NCI-H128 (cell line): ENCODE measurements at regions not wholly inside any gene's neighbourhood (a gene's known extent, or its start where the extent isn't known, plus 50 kb on each side); places are given as distances from the start of the nearest gene placed in this dataset.

Experiments used
- DNase-seq: peaks from one replicate; lab custom pipeline; 2025; ENCODE audit not compliant: unreplicated experiment; lab: John Stamatoyannopoulos, UW

DNA sequence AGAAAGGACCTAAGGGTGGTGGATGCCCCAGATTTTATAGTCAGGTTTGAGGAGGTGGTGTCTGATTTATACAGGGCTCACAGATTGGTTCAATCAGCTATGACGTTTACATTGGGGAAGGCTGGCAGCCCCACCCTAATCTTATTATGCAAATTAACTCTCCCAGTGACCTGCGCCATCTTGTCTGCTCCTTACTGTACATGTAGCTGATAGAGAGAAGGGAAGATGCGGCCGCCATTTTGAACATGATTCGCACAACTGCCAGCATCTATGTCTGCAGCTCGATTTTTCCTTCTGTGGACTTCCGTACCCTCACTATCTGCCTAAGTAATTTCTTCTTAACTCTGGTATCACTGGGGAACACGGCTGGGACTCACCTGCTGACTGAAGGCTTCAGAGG is 619.0 kb upstream of the DPP6 start:
- no peak for DNase-seq

DNA sequence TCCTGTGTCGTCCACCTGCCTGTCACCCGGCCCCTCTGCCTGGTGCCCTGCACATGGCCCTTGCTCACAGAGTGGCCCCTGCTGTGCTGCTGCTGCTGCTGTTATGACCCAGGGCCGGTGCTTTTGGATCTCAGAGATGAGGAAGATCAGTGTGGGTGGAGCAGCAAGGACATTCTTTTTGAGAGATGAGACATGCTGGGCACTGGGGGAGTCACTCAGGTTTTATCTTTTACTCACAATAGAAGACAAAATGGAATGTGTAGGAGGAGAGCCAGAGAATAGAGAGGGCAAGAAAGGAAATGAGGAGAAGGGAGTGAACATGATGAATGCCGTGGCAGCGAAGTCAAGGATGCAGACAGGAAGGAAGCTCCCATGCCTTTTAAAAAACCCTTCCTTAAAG is 611.5 kb upstream of the DPP6 start:
- no peak for DNase-seq

DNA sequence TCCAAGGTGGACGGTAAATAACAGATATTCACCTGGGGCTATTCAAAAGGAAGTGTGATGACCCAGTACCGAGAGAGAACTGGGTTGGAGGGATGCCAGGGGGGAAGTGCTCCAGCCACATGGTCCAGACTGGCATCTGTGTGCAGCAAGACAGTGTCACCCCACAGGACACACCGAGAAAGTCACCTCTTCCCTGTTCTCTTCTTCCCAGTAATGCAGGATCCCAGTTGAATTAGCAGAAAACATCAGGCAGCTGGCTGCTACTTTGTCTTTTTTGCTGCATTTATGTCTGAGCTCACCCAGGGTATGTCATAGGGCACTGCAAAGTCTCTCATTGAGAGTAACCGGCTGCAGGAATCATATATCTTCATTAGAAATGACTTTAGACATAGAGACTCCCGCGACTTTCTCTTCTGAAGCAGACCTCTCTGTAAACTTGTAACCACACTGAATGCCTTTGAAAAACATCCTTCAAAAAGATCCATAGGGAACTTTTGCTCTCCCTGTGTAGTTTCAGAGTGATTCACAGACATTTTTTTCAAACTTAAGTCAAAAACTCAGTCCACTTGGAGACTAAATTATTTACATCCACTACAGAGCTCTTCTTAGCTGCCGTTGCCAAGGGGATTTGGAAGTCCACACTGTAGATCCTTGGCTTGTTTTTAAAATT is 609.0 kb upstream of the DPP6 start:
- DNase-seq: no peak

GRCh38 chr7:153444641-153445040 is 607.6 kb upstream of the DPP6 start:
- no peak for DNase-seq

GRCh38 chr7:153445641-153446040 is 606.6 kb upstream of the DPP6 start:
- no peak for DNase-seq

- DNase-seq: no peak
Observed at GRCh38 chr7:153446490-153446889, 605.7 kb upstream of the DPP6 start.

DNA sequence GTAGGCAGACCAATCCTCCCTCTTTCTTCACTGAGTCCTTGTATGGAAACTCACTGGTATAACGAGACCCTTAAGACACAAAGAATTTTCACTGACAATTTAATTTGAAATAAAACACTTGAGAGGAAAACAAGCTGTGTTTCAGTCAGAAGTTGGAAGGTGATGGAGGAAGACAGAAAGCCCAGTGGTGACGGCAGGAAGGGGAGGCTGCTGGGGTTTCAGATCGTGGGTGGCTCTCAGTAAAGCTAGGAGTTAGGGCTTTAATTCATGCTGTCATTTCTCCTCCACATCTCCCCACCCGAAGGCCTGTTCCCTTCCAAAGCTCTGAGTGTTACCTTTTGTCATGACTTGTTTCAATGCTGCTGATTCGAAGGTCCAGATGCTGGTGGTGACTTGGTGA is 605.2 kb upstream of the DPP6 start:
- DNase-seq: no peak

DNA sequence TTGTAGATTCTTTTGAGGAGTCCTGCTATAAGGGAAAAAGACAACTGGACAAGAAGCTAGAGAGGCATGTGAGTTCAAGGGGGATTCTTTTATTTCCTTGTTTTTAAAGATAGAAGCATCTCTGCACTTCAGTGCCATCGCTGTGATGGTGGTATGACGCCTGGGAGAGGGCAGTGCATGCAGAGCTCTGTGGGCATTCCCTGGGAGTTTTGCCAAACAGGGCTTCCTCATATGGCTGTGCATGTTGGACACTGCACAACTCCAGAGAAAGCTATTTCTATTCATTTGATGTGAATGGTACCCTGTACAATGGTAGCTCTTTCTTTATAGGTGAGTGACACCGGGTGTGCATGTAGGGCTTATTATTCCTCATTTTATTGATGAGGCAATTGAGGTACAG is 599.5 kb upstream of the DPP6 start:
- DNase-seq: no peak

GRCh38 chr7:153454306-153454705 is 597.9 kb upstream of the DPP6 start:
- DNase-seq: no peak

- DNase-seq: no peak
Observed at GRCh38 chr7:153457746-153458145, 594.5 kb upstream of the DPP6 start.

DNA sequence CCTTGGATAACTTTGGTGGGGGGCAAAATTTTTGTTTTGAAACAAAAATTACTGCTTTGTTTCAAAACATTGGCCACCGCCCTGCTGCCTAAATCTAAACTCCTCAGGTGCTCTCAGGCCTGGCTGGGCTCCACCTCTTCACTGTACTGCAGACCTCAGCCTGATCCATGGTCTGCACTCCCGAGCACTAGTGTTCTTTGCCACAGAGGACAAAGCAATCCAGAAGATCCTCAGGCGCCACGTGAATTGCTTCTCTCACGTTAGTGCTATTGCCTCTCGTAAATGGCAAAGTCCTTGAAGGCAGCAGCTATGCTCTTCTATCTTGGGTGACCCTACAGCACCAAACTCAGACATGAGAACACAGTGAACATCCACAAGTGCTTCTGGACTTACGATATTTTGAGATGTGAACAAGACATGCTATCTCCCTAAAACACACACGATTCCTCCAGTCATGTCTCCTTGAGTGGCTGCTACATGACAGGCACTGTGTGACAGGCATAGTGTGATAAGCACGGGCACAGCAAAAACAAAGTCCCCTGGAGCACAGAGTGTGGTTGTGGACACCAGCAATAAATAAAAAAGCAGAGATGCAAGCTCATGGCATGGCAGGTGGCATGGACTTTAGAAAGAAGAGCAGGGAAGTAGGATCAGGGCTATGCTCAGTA is 582.1 kb upstream of the DPP6 start:
- DNase-seq: no peak

- DNase-seq: no peak
Observed at GRCh38 chr7:153472516-153472915, 579.7 kb upstream of the DPP6 start.

DNA sequence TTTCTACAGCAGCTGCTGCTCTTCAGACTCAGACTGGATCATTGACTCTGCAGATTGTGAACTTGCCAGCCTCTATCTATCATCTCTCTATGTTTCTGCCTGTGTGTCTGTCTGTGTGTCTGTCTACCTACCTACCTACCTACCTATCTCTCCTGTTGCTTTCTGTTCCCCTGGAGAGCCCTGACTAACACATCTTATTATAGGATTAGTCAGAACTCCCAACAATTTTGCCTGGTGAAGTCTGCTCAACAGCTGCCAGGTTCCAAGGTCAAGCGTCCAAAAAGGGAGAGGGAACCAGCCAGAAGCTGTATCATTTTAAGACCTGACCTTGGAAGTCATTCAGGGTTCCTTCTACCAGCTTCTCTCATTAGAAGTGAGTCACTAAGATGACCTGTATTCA is 579.0 kb upstream of the DPP6 start:
- no peak for DNase-seq

- no peak for DNase-seq
Observed at GRCh38 chr7:153475239-153475638, 577.0 kb upstream of the DPP6 start.

DNA sequence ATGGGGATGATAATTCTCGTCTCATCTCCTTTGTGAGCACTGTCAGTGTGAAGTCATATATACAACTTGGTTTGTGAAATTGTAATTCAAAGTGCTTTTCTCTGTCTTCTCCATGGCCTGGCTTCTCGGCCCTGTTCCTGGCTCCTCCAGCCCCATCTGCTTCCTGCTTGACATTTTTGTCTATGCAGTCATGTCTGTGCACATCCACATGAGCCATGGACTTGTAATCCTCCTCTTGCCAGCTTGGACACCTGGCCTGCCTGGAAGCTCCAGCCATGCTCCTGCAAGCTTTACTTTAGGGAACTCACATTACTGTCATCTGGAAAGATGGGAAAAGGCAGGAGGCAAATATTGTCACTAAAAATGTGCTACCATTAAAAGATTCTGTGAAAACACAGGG is 576.0 kb upstream of the DPP6 start:
- no peak for DNase-seq

DNA sequence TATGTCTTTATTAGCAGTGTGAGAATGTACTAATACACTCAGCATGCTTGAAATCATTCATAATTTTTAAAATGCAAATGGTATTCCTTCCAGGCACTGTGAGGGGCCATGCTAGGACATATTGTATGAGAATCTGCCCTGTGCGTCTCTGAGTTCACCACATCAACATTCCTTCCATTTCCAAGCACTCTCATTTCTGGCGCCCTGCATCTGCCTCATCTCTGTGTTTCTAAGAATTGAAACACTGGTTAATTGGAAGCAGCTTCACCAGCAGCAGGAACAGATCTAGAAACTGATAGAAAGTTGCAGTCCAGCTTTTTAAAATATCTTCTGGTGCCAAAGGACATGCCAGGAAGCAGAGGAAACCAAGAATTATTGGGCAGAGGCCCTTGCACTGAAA is 555.9 kb upstream of the DPP6 start:
- DNase-seq: no peak

- no peak for DNase-seq
Observed at GRCh38 chr7:153503093-153503492, 549.1 kb upstream of the DPP6 start.

- no peak for DNase-seq
Observed at GRCh38 chr7:153504288-153505075, 547.7 kb upstream of the DPP6 start.

GRCh38 chr7:153507885-153508284 is 544.3 kb upstream of the DPP6 start:
- DNase-seq: no peak

- no peak for DNase-seq
Observed at GRCh38 chr7:153509768-153510167, 542.4 kb upstream of the DPP6 start.

- no peak for DNase-seq
Observed at GRCh38 chr7:153510674-153511073, 541.5 kb upstream of the DPP6 start.

DNA sequence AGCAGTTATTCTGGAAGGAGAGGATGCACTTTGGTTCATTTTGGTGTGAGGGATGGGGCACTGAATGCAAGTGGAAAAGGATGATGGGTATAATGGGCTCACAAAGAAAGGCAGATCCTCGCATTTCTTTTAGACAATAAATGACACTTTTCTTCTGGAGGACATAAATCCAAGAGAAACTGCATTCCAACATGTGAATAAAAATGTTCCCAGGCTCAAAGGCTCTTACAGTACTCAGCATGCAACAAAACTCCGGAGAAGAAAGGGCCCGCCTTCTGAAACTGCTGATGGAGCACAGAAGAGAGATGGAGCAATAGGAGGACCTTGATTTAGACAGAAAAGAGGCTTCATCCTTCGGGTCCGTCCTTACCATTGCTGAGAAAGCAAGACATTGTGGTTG is 538.2 kb upstream of the DPP6 start:
- no peak for DNase-seq
